Astrocyte (in vitro differentiated cells and primary cell): ENCODE measurements at regions not wholly inside any gene's neighbourhood (a gene's known extent, or its start where the extent isn't known, plus 50 kb on each side); places are given as distances from the start of the nearest gene placed in this dataset.
A peak's percentile ranks its signal among the peaks of the same experiment; 100 is the strongest.

ENCODE experiments used
- DNase-seq: peaks from one replicate; pipeline ENCODE4 v3.0.0-alpha.2; 2010; ENCODE audit warnings: low read depth
- FAIRE-seq: peaks from 2 replicates; lab custom pipeline; 2011; peaks lifted over from hg19 to GRCh38; lab: Jason Lieb, UNC
- H2AFZ ChIP-seq: 2 replicates; pipeline ENCODE4 v1.6.0; 2012; ENCODE audit warnings: low read depth, low read length, inconsistent platforms
- H3K27ac ChIP-seq: 2 replicates; pipeline ENCODE4 v1.5.1; 2011; ENCODE audit warnings: low read depth, low read length, inconsistent platforms
- H3K27me3 ChIP-seq: 2 replicates; pipeline ENCODE4 v1.6.0; 2011; ENCODE audit warnings: low read length, inconsistent platforms; ENCODE audit not compliant: insufficient read depth
- H3K36me3 ChIP-seq: 2 replicates; pipeline ENCODE4 v1.5.1; 2011; ENCODE audit warnings: low read length, inconsistent platforms; ENCODE audit not compliant: insufficient read depth
- H3K4me1 ChIP-seq: 2 replicates; pipeline ENCODE4 v1.5.1; 2011; ENCODE audit warnings: low read length, inconsistent platforms; ENCODE audit not compliant: insufficient read depth
- H3K4me2 ChIP-seq: 2 replicates; pipeline ENCODE4 v1.6.0; 2012; ENCODE audit warnings: low read length, inconsistent platforms
- H3K4me3 ChIP-seq: 2 replicates; pipeline ENCODE4 v1.5.1; 2011; ENCODE audit warnings: low read depth, mild to moderate bottlenecking, low read length, inconsistent platforms; ENCODE audit not compliant: insufficient read depth
- H3K79me2 ChIP-seq: 2 replicates; pipeline ENCODE4 v1.6.0; 2012; ENCODE audit warnings: mild to moderate bottlenecking, low read length, inconsistent platforms; ENCODE audit not compliant: insufficient read depth
- H3K9ac ChIP-seq: 2 replicates; pipeline ENCODE4 v1.6.0; 2012; ENCODE audit warnings: mild to moderate bottlenecking, low read length, inconsistent platforms
- H3K9me3 ChIP-seq: 2 replicates; pipeline ENCODE4 v1.5.1; 2012; ENCODE audit warnings: low read depth, mild to moderate bottlenecking, low read length, inconsistent platforms; ENCODE audit not compliant: insufficient read depth
- H4K20me1 ChIP-seq: 2 replicates; pipeline ENCODE4 v1.6.0; 2012; ENCODE audit warnings: low read length, inconsistent platforms; ENCODE audit not compliant: insufficient read depth
- H3K27ac Mint-ChIP-seq: one replicate; pipeline ENCODE4 v1.8.0; 2021; ENCODE audit warnings: mild to moderate bottlenecking, mixed read lengths; ENCODE audit not compliant: unreplicated experiment
- H3K27me3 Mint-ChIP-seq: one replicate; pipeline ENCODE4 v1.8.0; 2021; ENCODE audit warnings: low read depth, mixed read lengths; ENCODE audit not compliant: unreplicated experiment
- H3K36me3 Mint-ChIP-seq: one replicate; pipeline ENCODE4 v1.8.0; 2021; ENCODE audit warnings: low read depth, mixed read lengths; ENCODE audit not compliant: unreplicated experiment
- H3K4me1 Mint-ChIP-seq: one replicate; pipeline ENCODE4 v1.8.0; 2021; ENCODE audit warnings: low read depth, mixed read lengths; ENCODE audit not compliant: unreplicated experiment
- H3K4me3 Mint-ChIP-seq: one replicate; pipeline ENCODE4 v1.8.0; 2021; ENCODE audit warnings: mild to moderate bottlenecking, moderate library complexity, mixed read lengths; ENCODE audit not compliant: unreplicated experiment
- H3K9me3 Mint-ChIP-seq: one replicate; pipeline ENCODE4 v1.8.0; 2021; ENCODE audit warnings: mild to moderate bottlenecking, mixed read lengths; ENCODE audit not compliant: unreplicated experiment
- EZH2 ChIP-seq: IDR thresholded peaks from 2 replicates; pipeline ENCODE4 v1.6.1; 2012; ENCODE audit warnings: mild to moderate bottlenecking, low read length, inconsistent platforms; ENCODE audit not compliant: insufficient read depth
- TF ChIP-seq, protein P1 (sequence below): IDR thresholded peaks from 2 replicates; pipeline ENCODE4 v1.5.1; 2011; ENCODE audit warnings: low read depth, mild to moderate bottlenecking, inconsistent platforms, low read length, moderate library complexity; ENCODE audit not compliant: insufficient read depth

DNA sequence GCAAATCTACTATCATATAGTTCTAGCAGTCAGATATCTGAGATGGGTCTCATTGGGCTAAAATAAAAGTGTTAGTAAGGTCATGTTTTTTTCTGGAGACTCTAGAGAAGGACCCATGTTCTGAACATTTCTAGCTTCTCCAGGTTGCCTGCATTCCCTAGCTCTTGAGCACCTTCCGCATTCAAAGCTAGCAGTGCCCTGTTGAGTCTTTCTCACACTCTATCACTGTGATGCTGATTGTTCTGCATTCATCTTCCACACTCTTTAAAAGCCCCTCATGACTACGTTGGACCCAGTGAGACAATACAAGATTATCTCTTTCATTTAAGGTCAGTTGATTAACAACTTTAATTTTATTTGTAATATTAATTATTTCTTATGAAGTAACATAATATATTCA, 433.3 kb upstream of the CHORDC1 start:
- H3K27ac ChIP-seq = no peak overlapping the region
- no peaks in the 10 kb centered on the region for H3K4me1 Mint-ChIP-seq
- no peak overlapping the region for H3K4me2 ChIP-seq
- H3K4me3 ChIP-seq = no peak overlapping the region
- H3K27ac Mint-ChIP-seq = no peak overlapping the region
- H3K27me3 Mint-ChIP-seq = no peaks in the 10 kb centered on the region
- no peak for DNase-seq
- no peaks in the 10 kb centered on the region for H3K36me3 ChIP-seq
- H3K9ac ChIP-seq = no peak overlapping the region
- H3K27me3 ChIP-seq = no peaks in the 10 kb centered on the region
- TF ChIP-seq, protein P1, sequence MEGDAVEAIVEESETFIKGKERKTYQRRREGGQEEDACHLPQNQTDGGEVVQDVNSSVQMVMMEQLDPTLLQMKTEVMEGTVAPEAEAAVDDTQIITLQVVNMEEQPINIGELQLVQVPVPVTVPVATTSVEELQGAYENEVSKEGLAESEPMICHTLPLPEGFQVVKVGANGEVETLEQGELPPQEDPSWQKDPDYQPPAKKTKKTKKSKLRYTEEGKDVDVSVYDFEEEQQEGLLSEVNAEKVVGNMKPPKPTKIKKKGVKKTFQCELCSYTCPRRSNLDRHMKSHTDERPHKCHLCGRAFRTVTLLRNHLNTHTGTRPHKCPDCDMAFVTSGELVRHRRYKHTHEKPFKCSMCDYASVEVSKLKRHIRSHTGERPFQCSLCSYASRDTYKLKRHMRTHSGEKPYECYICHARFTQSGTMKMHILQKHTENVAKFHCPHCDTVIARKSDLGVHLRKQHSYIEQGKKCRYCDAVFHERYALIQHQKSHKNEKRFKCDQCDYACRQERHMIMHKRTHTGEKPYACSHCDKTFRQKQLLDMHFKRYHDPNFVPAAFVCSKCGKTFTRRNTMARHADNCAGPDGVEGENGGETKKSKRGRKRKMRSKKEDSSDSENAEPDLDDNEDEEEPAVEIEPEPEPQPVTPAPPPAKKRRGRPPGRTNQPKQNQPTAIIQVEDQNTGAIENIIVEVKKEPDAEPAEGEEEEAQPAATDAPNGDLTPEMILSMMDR = no peak
- no peak for TF ChIP-seq EZH2
- no peaks in the 10 kb centered on the region for H3K9me3 Mint-ChIP-seq
- H3K36me3 Mint-ChIP-seq = no peaks in the 10 kb centered on the region
- H2AFZ ChIP-seq = no peak overlapping the region
- no peaks in the 10 kb centered on the region for H3K79me2 ChIP-seq
- H4K20me1 ChIP-seq = no peaks in the 10 kb centered on the region
- H3K4me1 ChIP-seq = no peaks in the 10 kb centered on the region
- no peak overlapping the region for H3K4me3 Mint-ChIP-seq
- FAIRE-seq = no peak
- H3K9me3 ChIP-seq = no peaks in the 10 kb centered on the region

GRCh38 chr11:90650153-90650552, 427.3 kb upstream of the CHORDC1 start:
- Histone ChIP-seq H3K9ac (no peak overlapping the region), H3K4me2 (no peak overlapping the region), H3K79me2 (no peaks in the 10 kb centered on the region), H3K27ac (no peak overlapping the region), H2AFZ (no peak overlapping the region), H3K4me1 (no peaks in the 10 kb centered on the region), H3K4me3 (no peak overlapping the region), H3K9me3 (no peaks in the 10 kb centered on the region), H3K36me3 (no peaks in the 10 kb centered on the region), H4K20me1 (no peaks in the 10 kb centered on the region), H3K27me3 (no peaks in the 10 kb centered on the region)
- H3K36me3 Mint-ChIP-seq = no peaks in the 10 kb centered on the region
- no peak for TF ChIP-seq EZH2
- TF ChIP-seq, protein P1 = no peak
- H3K9me3 Mint-ChIP-seq = no peaks in the 10 kb centered on the region
- FAIRE-seq = no peak
- DNase-seq = no peak
- peaks cover 3% of the 10 kb centered on the region for H3K4me1 Mint-ChIP-seq
- H3K4me3 Mint-ChIP-seq = no peak overlapping the region
- H3K27ac Mint-ChIP-seq = no peak overlapping the region
- H3K27me3 Mint-ChIP-seq = no peaks in the 10 kb centered on the region

DNA sequence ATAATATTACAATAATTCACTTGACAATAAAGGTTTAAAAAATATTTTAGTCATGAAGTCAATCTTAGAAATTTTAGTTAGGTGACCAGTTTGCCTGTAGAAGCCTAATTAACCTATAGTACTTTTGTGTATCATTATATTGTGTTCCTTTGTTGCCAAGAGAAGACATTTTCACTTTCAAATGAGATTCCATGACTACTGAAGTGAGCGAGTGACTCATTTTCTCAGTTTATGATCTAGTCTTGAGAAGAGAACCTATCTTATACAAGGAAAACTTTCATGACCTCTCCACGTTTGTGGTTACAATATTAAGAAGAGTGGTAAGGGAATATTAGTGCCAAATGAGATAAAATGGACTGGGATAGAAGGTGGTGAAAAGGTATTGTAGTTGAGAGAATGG, 423.9 kb upstream of the CHORDC1 start:
- Mint-ChIP-seq H3K27me3 (no peaks in the 10 kb centered on the region), H3K4me3 (no peak overlapping the region), H3K27ac (peak overlapping the region; percentile 29), H3K4me1 (peaks cover 3% of the 10 kb centered on the region), H3K9me3 (no peaks in the 10 kb centered on the region), H3K36me3 (no peaks in the 10 kb centered on the region)
- Histone ChIP-seq H3K4me2 (no peak overlapping the region), H3K9ac (no peak overlapping the region), H4K20me1 (no peaks in the 10 kb centered on the region), H2AFZ (no peak overlapping the region), H3K27me3 (no peaks in the 10 kb centered on the region), H3K9me3 (no peaks in the 10 kb centered on the region), H3K36me3 (no peaks in the 10 kb centered on the region), H3K79me2 (no peaks in the 10 kb centered on the region), H3K4me1 (no peaks in the 10 kb centered on the region), H3K4me3 (no peak overlapping the region), H3K27ac (no peak overlapping the region)
- TF ChIP-seq, protein P1 = no peak
- no peak for TF ChIP-seq EZH2
- DNase-seq (no peak), FAIRE-seq (no peak)
